NCI-H1417 treated with DMSO at 0.1 percent for 48 hours (cell line): ENCODE measurements at regions not wholly inside any gene's neighbourhood (a gene's known extent, or its start where the extent isn't known, plus 50 kb on each side); places are given as distances from the start of the nearest gene placed in this dataset.
"Not testable (repeated sequence)": the region's sequence is repeated elsewhere in the genome, so short reads cannot be mapped to it uniquely, and the experiment has no call there.

ENCODE experiments used
- DNase-seq: peaks from one replicate; lab custom pipeline; 2025; lab: John Stamatoyannopoulos, UW

- no peak for DNase-seq
Observed at GRCh38 chr3:16055606-16056211, 118.8 kb upstream of the GALNT15 start.

GRCh38 chr3:16056217-16056616 is 118.3 kb upstream of the GALNT15 start:
- no peak for DNase-seq

DNA sequence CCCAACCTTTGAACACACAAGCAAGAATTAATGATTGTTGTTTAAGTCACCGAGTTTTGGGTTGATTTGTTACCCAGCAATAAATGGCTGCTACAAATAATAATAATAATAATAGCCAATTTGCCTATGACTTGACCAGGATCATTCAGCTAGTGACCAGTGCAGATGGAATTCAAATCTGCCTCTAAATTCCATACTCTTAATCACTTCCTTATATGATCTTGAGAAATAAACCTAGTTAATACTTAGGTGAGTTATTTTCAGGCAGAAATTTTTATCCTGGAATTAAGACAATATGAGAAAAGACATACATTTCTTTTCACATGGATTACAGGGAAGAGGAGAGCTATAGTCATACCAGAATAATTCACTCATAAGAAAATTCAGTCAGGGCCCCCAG is 116.0 kb upstream of the GALNT15 start:
- no peak for DNase-seq

GRCh38 chr3:16059081-16059537 is 115.4 kb upstream of the GALNT15 start:
- no peak for DNase-seq

DNA sequence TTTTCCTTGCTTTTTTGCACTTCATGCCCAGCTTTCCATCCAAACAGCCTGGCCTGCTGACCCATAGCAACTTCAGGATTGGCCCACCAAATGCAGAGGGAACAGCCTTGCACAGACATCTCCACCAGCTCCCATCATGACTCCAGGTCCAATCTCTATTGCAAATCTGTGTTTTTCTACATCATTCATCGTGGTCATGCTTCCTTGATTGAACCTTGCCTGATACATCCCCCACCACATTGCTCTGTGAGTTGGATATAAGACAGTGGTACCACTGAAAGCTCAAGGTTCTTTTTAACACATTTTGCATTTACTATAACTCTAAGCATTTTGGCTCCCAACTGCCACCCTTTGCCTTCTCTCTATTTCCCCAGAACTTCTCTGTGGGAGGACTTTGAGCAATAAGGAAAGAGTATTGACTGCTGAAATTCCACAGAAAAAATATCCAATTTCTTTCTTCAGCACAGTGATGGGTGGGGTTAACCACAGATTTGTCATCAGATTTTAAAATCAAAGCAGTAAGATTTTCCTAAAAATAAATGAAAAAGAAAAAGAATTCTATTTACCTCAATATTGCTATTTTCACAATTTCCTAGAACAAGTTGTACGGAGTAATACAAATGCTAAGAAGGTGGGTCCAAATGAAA is 114.6 kb upstream of the GALNT15 start:
- DNase-seq: no peak

GRCh38 chr3:16060358-16060852 is 114.1 kb upstream of the GALNT15 start:
- DNase-seq: no peak

DNA sequence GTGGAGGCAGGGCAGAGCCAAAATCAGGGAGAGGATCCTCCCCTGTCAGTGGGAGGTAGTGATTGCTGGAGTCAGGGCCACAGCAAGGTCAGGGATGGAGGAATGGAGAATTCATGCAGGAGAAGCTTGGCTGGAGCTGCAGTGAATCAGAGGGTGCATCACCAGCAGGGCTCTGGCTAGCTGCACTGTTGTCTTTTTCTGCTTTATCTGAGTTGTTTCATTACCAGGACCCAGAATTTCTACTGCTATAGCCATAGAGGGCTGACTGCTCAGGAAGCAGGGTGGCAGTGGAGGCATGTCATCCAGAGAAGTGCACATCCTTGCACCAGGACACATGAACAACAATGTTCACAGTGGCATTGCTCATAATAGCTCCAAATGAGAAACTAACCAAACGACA is 113.5 kb upstream of the GALNT15 start:
- no peak for DNase-seq

GRCh38 chr3:16061491-16061890 is 113.0 kb upstream of the GALNT15 start:
- no peak for DNase-seq

DNA sequence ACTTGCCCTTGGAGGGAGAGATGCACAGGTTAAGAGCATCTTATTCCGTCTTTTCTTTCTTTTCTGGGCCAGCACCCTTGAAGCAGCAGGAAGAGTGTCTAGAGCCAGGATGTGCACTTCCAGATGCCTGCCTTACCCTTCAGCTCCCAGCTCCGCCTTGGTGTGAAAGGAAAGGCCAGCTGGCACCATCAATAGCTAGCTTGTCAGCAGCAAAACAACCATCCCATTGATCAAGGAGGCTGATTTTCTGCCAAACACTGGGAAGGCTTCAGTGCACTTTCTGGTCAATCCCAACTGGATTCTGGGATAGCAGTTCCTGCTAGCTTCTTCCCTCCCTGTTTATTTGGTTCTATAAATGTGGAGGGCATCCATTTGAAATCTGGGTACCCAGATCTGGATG is 110.9 kb upstream of the GALNT15 start:
- DNase-seq: no peak

DNA sequence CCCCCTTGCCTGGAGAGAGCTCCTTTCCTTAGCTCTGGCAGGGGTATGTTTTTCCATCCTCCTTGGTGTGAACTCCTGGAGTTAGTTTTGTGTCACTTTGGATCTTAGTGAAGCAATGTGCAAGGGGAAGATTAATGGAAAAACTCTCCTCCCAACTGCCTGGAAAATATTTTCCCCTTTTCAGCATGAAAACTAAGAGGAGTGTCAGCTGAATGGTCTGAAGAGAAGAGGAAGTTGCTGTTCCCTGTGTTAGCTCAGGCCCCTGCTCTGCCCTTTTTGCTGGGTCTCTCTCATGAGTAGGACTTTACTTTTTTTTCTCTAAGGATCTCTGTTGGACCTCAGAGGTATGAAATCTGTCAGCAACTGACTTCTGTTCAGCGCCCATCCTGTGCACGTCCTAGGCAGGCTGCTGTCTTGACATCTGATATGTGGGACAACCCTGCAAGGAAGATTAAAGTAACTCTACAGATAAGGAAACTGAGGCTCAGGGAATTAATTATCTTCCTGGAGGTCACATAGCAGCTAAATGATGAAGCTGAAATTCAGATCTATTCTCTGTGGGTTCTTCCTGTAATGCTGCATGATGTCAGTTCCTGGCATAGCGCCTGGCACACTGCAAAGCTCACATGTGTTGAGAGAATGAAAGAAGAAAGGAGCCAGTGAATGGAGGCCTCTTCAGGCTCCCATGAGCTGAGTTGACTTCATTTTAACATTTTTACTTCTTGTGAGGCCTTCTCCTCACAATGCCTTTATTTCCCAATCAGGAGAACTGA is 109.7 kb upstream of the GALNT15 start:
- DNase-seq: no peak

- DNase-seq: no peak
Observed at GRCh38 chr3:16066545-16066944, 107.9 kb upstream of the GALNT15 start.

GRCh38 chr3:16066975-16067374 is 107.5 kb upstream of the GALNT15 start:
- no peak for DNase-seq

DNA sequence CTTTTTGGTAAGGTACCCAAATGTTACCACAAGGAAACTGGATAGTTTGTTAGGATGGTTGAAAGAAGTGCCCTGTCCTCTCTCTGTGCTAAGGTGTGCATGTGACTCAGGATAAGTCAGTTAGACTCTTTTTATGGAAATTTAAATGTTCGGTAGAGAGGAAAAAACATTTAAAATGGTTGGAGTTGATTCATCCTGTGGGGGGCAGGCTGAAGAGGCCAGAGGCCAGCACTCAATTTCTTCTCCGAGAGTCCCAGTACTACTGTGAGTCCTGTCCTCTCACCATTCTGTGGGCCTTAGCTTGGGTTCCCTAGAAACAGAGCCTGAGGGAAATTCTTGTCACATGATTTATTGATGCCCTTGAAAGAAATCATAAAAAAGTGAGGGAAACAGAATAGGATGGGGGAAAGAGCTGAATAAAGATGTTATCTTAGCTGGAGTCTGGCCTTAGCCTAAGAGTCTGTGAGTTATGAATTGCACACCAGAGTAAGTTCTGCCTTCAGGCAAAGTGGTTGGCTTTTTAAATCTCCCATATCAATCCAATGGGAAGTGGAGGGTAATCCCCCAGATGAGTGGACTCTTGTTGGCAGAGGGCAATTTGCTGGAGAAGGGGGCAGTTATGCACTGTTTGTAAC is 106.5 kb upstream of the GALNT15 start:
- DNase-seq: no peak

GRCh38 chr3:16069149-16069922 is 105.1 kb upstream of the GALNT15 start:
- no peak for DNase-seq

GRCh38 chr3:16070707-16071106 is 103.8 kb upstream of the GALNT15 start:
- no peak for DNase-seq

DNA sequence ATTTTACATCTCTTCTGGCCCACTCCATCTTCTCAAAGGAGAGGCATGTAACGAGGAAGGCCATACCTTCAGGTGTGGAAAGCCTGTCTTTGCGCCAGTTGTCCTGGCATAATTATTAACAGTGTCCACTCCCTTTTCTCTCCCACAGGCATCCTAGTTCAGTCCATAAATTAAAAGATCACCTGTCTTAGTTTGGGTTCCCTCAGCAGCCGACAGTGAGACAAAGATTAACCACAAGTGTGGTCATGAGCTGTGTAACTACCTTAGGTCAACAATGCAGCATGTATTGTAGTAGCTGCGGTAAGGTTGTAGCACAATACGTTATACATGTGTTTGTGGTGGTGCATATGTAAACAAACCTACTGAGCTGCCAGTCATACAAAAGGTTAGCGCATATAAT is 103.3 kb upstream of the GALNT15 start:
- no peak for DNase-seq

GRCh38 chr3:16072420-16073110 is 101.9 kb upstream of the GALNT15 start:
- no peak for DNase-seq

DNA sequence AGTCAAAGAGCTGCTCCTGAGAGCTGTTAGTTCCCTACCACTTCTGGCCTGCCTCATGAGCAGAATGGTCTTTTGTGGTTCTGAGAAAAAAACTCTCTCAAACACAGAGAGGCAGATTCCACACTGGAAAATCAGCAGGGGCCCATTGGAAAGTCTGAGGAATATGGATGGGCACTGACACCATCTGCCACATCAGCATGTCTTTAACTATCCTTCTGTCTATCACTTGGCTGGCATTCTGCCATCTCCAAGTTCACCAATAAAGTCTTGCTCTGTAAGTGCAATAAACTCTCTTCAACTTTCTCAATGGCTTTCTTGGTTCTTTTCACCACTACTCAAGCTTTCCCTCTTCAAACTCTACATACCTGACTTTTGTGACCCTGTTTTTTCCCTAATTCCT is 101.3 kb upstream of the GALNT15 start:
- no peak for DNase-seq

DNA sequence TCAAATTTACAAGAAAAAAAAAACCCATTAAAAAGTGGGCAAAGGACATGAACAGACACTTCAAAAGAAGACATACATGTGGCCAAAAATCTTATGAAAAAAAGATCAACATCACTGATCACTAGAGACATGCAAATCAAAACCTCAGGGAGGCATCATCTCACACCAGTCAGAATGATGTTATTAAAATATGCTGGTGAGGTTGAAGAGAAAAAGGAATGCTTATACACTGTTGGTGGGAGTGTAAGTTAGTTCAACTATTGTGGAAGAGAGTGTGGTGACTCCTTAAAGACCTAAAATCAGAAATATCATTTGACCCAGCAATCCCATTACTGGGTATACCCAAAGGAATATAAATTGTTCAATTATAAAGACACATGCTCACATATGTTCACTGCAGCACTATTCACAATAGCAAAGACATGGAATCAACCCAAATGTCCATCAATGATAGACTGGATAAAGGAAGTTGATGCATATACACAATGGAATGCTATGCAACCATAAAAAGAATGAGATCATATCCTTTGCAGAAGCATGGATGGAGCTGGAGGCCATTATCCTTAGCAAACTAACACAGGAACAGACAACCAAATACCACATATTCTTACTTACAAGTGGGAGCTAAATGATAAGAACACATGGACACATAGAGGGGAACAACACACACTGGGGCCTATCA is 100.3 kb upstream of the GALNT15 start:
- DNase-seq: not testable (repeated sequence)

DNA sequence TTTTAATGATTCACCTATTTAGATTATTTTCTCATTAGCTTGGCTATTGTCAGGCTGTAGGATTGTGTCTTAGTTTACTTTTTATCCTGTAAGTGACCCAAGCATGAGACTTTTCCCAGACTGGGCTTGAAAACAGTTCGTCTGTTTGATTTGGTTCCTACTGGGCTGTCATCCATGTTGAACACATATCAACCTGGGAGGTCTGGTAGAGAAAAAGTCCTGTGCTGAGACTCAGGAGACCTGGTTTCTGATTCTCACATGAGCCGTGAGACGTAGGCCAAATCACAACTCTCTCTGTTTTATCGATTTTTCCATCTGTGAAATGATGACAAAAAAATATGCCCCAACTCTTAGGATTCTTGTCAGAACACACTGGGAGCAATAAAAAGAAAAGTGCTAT is 98.8 kb upstream of the GALNT15 start:
- DNase-seq: no peak

DNA sequence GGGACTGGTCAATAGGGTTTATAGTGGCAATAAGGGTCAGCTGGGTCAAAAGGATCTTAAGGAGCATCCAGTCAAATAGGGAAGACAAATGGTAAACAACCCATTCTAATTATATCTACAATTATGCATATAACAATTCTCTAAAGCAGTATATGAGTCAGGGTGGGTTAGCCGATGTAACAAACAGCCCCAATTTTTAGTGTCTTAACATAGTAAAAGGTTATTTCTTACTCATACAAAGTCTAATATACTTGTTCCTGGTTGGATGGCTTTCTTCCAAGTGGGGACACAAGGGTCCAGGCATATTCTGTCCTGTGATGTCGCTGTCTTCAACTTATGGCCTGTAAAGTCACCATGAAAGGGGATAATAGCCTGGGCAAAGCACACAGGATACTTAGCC is 97.9 kb upstream of the GALNT15 start:
- DNase-seq: no peak
